GM12891 (cell line): ENCODE measurements at regions not wholly inside any gene's neighbourhood (a gene's known extent, or its start where the extent isn't known, plus 50 kb on each side); places are given as distances from the start of the nearest gene placed in this dataset.

Experiments
- DNase-seq: peaks from one replicate; pipeline ENCODE4 v3.0.0; 2011; ENCODE audit warnings: low spot score; ENCODE audit not compliant: insufficient read length
- FAIRE-seq: peaks from 2 replicates; lab custom pipeline; 2011; peaks lifted over from hg19 to GRCh38; lab: Jason Lieb, UNC
- PAX5 ChIP-seq: IDR thresholded peaks from 2 replicates; pipeline ENCODE4 v1.6.1; 2011; ENCODE audit warnings: low read length, moderate library complexity, mild to moderate bottlenecking; ENCODE audit not compliant: insufficient read depth, severe bottlenecking
- POLR2A ChIP-seq: IDR thresholded peaks from 2 replicates; pipeline ENCODE4 v1.6.1; 2011; ENCODE audit warnings: low read depth, low read length, control low read depth
- POLR2AphosphoS5 ChIP-seq: IDR thresholded peaks from 2 replicates; pipeline ENCODE4 v1.6.1; 2011; ENCODE audit warnings: low read depth, low read length, control low read depth
- POU2F2 ChIP-seq: IDR thresholded peaks from 2 replicates; pipeline ENCODE4 v1.6.1; 2011; ENCODE audit warnings: low read depth, mild to moderate bottlenecking, control low read depth, low read length, moderate library complexity
- SPI1 ChIP-seq: IDR thresholded peaks from 2 replicates; pipeline ENCODE4 v1.6.1; 2011; ENCODE audit warnings: low read depth, low read length, control low read depth
- TAF1 ChIP-seq: IDR thresholded peaks from 2 replicates; pipeline ENCODE4 v1.6.1; 2011; ENCODE audit warnings: low read depth, low read length, control low read depth

GRCh38 chr9:79975621-79976256, 404.0 kb downstream of the TLE4 start:
- TF ChIP-seq POLR2A (no peak), POLR2AphosphoS5 (no peak), SPI1 (no peak), POU2F2 (no peak), TAF1 (no peak), PAX5 (no peak)
- DNase-seq (no peak), FAIRE-seq (no peak)

GRCh38 chr9:79974806-79975422, 403.1 kb downstream of the TLE4 start:
- DNase-seq (no peak), FAIRE-seq (no peak)
- no peak for TF ChIP-seq POU2F2
- TF ChIP-seq POLR2A: no peak
- TF ChIP-seq POLR2AphosphoS5: no peak
- TF ChIP-seq PAX5: no peak
- no peak for TF ChIP-seq TAF1
- no peak for TF ChIP-seq SPI1

- no peak for DNase-seq
- TF ChIP-seq SPI1 (no peak), POU2F2 (no peak), POLR2AphosphoS5 (no peak), POLR2A (no peak), TAF1 (no peak), PAX5 (no peak)
- FAIRE-seq: no peak
Observed at GRCh38 chr9:79973627-79974026, 401.9 kb downstream of the TLE4 start.

DNA sequence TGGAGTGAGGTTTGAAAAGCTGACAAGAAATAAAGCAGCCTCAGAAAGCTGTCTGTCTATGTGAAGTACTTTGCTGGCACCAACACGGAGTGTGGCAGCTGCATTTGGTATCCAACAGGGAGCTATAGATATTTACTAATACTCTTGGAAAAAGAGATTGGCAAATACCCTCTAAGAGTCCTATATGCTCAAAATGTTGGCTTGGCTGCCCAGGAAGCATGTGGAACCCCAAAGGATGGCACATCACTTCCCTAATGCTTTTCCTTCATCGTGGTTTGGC, 398.3 kb downstream of the TLE4 start:
- FAIRE-seq: no peak
- no peak for DNase-seq
- TF ChIP-seq SPI1: no peak
- TF ChIP-seq POLR2A: no peak
- no peak for TF ChIP-seq POU2F2
- no peak for TF ChIP-seq POLR2AphosphoS5
- TF ChIP-seq TAF1: no peak

GRCh38 chr9:79969393-79970145, 397.8 kb downstream of the TLE4 start:
- TF ChIP-seq POLR2AphosphoS5 (no peak), POLR2A (no peak), SPI1 (no peak), PAX5 (no peak), TAF1 (no peak), POU2F2 (no peak)
- FAIRE-seq (no peak), DNase-seq (no peak)

- FAIRE-seq: no peak
- no peak for DNase-seq
- no peak for TF ChIP-seq PAX5
- no peak for TF ChIP-seq TAF1
- TF ChIP-seq POLR2A: no peak
- TF ChIP-seq SPI1: no peak
- no peak for TF ChIP-seq POLR2AphosphoS5
- TF ChIP-seq POU2F2: no peak
Observed at GRCh38 chr9:79968533-79968932, 396.8 kb downstream of the TLE4 start.

DNA sequence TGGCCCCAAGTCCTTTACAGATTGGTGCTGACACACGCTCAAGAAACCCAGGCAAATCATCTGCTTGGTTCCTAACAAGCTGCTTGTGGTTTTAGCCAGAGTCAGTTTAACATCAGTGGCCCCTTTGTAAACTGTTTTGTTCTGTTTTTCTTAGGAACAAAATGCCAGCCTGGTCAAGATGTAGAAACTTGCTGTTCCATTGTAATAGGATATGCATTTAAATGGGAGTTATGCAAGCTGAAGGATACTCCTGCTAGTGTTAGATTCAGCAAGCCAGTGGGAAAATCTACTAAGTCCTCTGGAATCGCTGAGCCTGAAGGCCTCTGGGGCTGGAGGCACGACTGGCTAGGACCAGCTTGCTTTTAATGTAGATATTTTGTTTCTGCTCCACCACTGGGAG, 391.1 kb downstream of the TLE4 start:
- no peak for DNase-seq
- no peak for FAIRE-seq
- TF ChIP-seq POU2F2: no peak
- TF ChIP-seq POLR2A: no peak
- no peak for TF ChIP-seq TAF1
- no peak for TF ChIP-seq SPI1
- no peak for TF ChIP-seq POLR2AphosphoS5
- TF ChIP-seq PAX5: no peak

DNA sequence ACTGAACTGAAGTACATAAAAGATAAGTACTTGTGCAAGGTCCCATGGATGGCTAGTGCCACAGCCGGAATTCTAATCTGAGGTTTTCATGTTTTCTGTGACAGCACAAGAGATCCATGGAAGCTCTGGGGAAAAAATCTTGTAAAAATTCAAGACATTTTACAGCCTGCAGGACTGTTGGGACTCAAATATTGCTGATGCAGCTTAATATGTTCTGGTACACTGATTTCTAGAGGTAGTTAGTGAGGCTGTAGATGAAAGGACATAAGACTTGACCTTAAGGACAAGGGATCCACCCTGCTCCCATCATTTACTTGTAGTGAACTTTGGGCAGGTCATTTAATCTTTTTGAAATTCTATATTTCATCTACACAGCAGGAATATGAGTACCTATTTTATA, 390.4 kb downstream of the TLE4 start:
- TF ChIP-seq SPI1: no peak
- TF ChIP-seq POLR2A: no peak
- TF ChIP-seq TAF1: no peak
- TF ChIP-seq POLR2AphosphoS5: no peak
- TF ChIP-seq POU2F2: no peak
- no peak for TF ChIP-seq PAX5
- DNase-seq (no peak), FAIRE-seq (no peak)

DNA sequence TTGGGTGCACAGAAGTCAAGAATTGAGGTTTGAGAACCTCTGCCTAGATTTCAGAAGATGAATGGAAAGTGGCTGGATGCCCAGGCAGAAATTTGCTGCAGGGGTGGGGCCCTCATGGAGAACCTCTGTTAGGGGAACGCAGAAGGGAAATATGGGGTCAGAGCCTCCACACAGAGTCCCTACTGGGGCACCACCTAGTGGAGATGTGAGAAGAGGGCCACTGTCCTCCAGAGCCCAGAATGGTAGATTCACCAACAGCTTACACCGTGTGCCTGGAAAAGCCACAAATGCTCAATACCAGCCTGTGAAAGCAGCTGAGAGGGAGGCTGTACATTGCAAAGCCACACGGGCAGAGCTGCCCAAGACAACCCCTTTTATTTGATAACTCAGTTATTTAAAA, 383.5 kb downstream of the TLE4 start:
- TF ChIP-seq TAF1: no peak
- TF ChIP-seq POLR2AphosphoS5: no peak
- no peak for TF ChIP-seq PAX5
- no peak for TF ChIP-seq POLR2A
- no peak for TF ChIP-seq SPI1
- no peak for TF ChIP-seq POU2F2
- DNase-seq: no peak
- FAIRE-seq: no peak
